HFFc6 (cell line): ENCODE measurements at regions not wholly inside any gene's neighbourhood (a gene's known extent, or its start where the extent isn't known, plus 50 kb on each side); places are given as distances from the start of the nearest gene placed in this dataset.

ENCODE experiments used
- DNase-seq: peaks from one replicate; pipeline ENCODE4 v3.0.0-alpha.2; 2018
- H3K27ac Mint-ChIP-seq: 2 replicates; pipeline ENCODE4 v1.8.0; 2020; ENCODE audit warnings: mild to moderate bottlenecking, mixed read lengths
- H3K27me3 Mint-ChIP-seq: 2 replicates; pipeline ENCODE4 v1.8.0; 2021; ENCODE audit warnings: mild to moderate bottlenecking, moderate library complexity, mixed read lengths; ENCODE audit not compliant: insufficient read depth
- H3K36me3 Mint-ChIP-seq: 2 replicates; pipeline ENCODE4 v1.8.0; 2021; ENCODE audit warnings: low read depth, mixed read lengths
- H3K4me1 Mint-ChIP-seq: 2 replicates; pipeline ENCODE4 v1.8.0; 2020; ENCODE audit warnings: low read depth, mixed read lengths
- H3K4me3 Mint-ChIP-seq: 2 replicates; pipeline ENCODE4 v1.8.0; 2020; ENCODE audit warnings: mild to moderate bottlenecking, moderate library complexity, mixed read lengths
- H3K9me3 Mint-ChIP-seq: 2 replicates; pipeline ENCODE4 v1.8.0; 2020; ENCODE audit warnings: mild to moderate bottlenecking, mixed read lengths
- CTCF ChIP-seq: fragments of 200-600 bp; sonication (generic); IDR thresholded peaks from 2 replicates; pipeline ENCODE4 v1.5.0; 2021; ENCODE audit warnings: antibody characterized with exemption, mild to moderate bottlenecking

DNA sequence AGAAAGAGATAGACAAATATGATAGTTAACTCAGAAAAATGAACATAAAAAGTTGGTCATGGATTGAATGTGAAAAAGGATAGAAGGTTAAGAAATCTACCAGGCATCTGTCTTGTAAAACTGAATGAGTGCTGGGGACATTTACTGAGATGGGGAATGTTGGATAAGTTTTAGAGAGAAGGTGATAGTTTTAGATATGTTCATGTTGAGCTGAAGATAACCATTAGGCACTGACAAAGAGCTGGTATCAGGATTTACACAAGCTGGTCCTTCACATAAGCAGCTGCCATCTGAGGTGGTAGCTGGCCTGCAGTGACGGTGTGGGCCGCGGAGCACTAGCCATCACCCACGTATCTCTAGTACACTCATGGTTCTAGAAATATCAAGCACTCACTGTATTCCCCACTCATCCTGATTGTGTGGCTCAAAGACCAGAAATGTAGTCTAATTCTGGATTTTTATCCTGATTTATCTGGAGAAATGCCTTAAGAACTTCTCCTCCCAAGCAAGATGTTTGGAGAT lies 194.4 kb upstream of the KCNJ16 start:
- TF ChIP-seq CTCF: no peak
- Mint-ChIP-seq H3K27ac (no peak overlapping the region), H3K9me3 (no peaks in the 10 kb centered on the region), H3K4me3 (no peak overlapping the region), H3K27me3 (peaks cover 1% of the 10 kb centered on the region), H3K4me1 (no peaks in the 10 kb centered on the region), H3K36me3 (no peaks in the 10 kb centered on the region)
- DNase-seq: no peak

DNA sequence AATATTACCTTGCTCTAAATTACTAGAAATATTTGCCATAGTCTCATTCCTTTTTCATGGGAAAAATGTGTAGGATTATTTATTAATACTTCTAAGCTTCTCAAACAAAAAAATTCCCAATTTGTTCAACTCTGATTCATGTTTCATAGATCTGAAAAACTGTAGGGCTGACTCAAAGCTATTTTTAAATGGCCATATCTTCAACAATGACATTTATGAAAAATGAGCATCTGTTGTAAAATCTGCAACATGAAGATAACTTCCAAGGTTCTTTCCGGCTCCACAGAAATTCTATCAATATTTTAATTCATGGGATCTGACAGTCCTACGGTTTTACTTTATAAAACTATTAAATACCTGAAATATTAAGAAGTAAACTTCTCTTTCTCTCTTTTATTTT lies 192.7 kb upstream of the KCNJ16 start:
- no peaks in the 10 kb centered on the region for H3K9me3 Mint-ChIP-seq
- no peak overlapping the region for H3K27ac Mint-ChIP-seq
- no peaks in the 10 kb centered on the region; the same call in 1 of the 2 replicates for H3K27me3 Mint-ChIP-seq
- H3K36me3 Mint-ChIP-seq: no peaks in the 10 kb centered on the region
- H3K4me1 Mint-ChIP-seq: no peaks in the 10 kb centered on the region
- TF ChIP-seq CTCF: no peak
- DNase-seq: no peak
- no peak overlapping the region for H3K4me3 Mint-ChIP-seq

DNA sequence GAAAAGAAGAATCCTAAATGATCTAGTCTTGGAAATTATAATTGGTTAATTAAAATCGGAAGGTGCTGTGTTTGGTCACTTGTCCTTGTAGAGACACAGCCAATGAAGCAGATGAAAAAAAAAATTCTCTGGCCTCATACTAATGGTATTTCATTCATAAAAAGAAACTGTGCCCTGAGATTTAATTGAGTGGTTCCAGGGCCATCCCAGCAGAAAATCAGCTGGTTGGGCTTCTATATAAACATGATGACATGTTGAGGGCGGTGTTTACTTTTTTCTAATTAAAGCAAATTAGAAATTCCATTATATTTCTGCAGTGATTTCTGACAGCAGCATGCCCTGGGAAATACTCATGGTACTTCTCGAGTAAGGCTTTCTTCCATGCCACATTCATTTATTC lies 191.9 kb upstream of the KCNJ16 start:
- no peak for TF ChIP-seq CTCF
- no peak overlapping the region for H3K27ac Mint-ChIP-seq
- H3K36me3 Mint-ChIP-seq: no peaks in the 10 kb centered on the region
- no peak overlapping the region for H3K4me3 Mint-ChIP-seq
- H3K4me1 Mint-ChIP-seq: no peaks in the 10 kb centered on the region
- DNase-seq: no peak
- H3K9me3 Mint-ChIP-seq: no peaks in the 10 kb centered on the region
- no peaks in the 10 kb centered on the region; the same call in 1 of the 2 replicates for H3K27me3 Mint-ChIP-seq

DNA sequence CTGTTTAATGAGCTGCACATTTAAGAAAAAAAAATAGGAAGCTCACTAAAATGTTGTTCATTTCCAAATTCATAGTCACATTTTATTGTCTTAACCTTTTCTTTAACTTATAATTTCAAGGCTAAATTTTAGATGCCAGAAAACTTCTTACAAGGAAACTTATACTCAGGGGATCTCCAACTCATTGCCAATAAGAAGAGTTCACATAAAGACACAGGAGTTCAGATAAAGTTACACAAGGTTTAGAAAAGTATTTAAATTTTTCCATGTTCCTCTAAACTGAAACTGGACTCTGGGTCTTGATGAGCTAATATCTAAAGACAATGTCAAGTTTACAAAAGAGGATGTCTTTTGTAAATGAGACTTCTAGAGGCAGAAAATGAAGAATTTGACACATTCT lies 190.7 kb upstream of the KCNJ16 start:
- no peaks in the 10 kb centered on the region; the same call in 1 of the 2 replicates for H3K27me3 Mint-ChIP-seq
- DNase-seq: no peak
- TF ChIP-seq CTCF: no peak
- H3K4me3 Mint-ChIP-seq: no peak overlapping the region
- H3K36me3 Mint-ChIP-seq: no peaks in the 10 kb centered on the region
- H3K9me3 Mint-ChIP-seq: no peaks in the 10 kb centered on the region
- H3K27ac Mint-ChIP-seq: no peak overlapping the region
- no peaks in the 10 kb centered on the region for H3K4me1 Mint-ChIP-seq

DNA sequence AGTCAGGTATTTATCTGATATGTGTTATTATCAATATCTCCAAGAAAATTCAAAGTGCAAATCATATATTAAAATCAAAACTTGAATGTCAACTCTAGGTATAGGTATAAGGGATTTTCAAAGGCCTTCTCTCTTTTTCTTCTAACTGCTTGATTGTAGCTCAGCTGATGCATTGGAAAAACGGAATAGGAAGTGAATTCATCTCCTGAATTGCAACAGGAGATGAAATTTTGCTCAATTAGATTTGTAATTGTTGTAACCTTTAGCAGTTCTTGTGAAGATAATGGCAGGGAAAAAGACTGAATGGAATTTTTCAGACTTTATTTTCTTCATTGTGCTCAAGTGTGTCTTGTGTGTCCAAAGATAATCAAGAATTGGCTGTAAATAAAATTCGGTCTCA lies 190.2 kb upstream of the KCNJ16 start:
- no peak for TF ChIP-seq CTCF
- no peaks in the 10 kb centered on the region for H3K9me3 Mint-ChIP-seq
- DNase-seq: no peak
- no peak overlapping the region for H3K27ac Mint-ChIP-seq
- H3K36me3 Mint-ChIP-seq: no peaks in the 10 kb centered on the region
- no peak overlapping the region for H3K4me3 Mint-ChIP-seq
- H3K4me1 Mint-ChIP-seq: no peaks in the 10 kb centered on the region
- H3K27me3 Mint-ChIP-seq: no peaks in the 10 kb centered on the region; the same call in 1 of the 2 replicates

GRCh38 chr17:69898601-69899000 lies 176.4 kb upstream of the KCNJ16 start:
- no peaks in the 10 kb centered on the region for H3K36me3 Mint-ChIP-seq
- no peak for DNase-seq
- H3K27ac Mint-ChIP-seq: no peak overlapping the region

More at GRCh38 chr17:69898601-69899000, 176.4 kb upstream of the KCNJ16 start:
- Mint-ChIP-seq H3K9me3 (no peaks in the 10 kb centered on the region), H3K4me1 (peaks cover 22% of the 10 kb centered on the region), H3K27me3 (no peaks in the 10 kb centered on the region; the same call in 1 of the 2 replicates), H3K4me3 (no peak overlapping the region)
- no peak for TF ChIP-seq CTCF
